Endothelial cell (in vitro differentiated cells): ENCODE measurements at regions not wholly inside any gene's neighbourhood (a gene's known extent, or its start where the extent isn't known, plus 50 kb on each side); places are given as distances from the start of the nearest gene placed in this dataset.

Experiments used
- DNase-seq: peaks from one replicate; pipeline ENCODE4 v3.0.0; 2021; ENCODE audit warnings: low spot score
- H3K27ac Mint-ChIP-seq: one replicate; pipeline ENCODE4 v1.8.0; 2021; ENCODE audit warnings: mixed read lengths, inconsistent platforms; ENCODE audit not compliant: unreplicated experiment
- H3K27me3 Mint-ChIP-seq: one replicate; pipeline ENCODE4 v1.8.0; 2021; ENCODE audit warnings: mild to moderate bottlenecking, moderate library complexity, mixed read lengths, inconsistent platforms; ENCODE audit not compliant: unreplicated experiment
- H3K36me3 Mint-ChIP-seq: one replicate; pipeline ENCODE4 v1.8.0; 2021; ENCODE audit warnings: mild to moderate bottlenecking, low read depth, mixed read lengths, inconsistent platforms; ENCODE audit not compliant: unreplicated experiment
- H3K4me1 Mint-ChIP-seq: one replicate; pipeline ENCODE4 v1.8.0; 2021; ENCODE audit warnings: mild to moderate bottlenecking, mixed read lengths, inconsistent platforms; ENCODE audit not compliant: unreplicated experiment
- H3K4me3 Mint-ChIP-seq: one replicate; pipeline ENCODE4 v1.8.0; 2021; ENCODE audit warnings: mild to moderate bottlenecking, mixed read lengths, inconsistent platforms; ENCODE audit not compliant: unreplicated experiment
- H3K9me3 Mint-ChIP-seq: one replicate; pipeline ENCODE4 v1.8.0; 2021; ENCODE audit warnings: mixed read lengths, inconsistent platforms; ENCODE audit not compliant: unreplicated experiment
- TF ChIP-seq, protein P1 (sequence below): fragments of 200-600 bp; sonication (generic); IDR thresholded peaks from one replicate; pipeline ENCODE4 v1.5.0; 2021; ENCODE audit warnings: antibody characterized with exemption; ENCODE audit not compliant: unreplicated experiment

DNA sequence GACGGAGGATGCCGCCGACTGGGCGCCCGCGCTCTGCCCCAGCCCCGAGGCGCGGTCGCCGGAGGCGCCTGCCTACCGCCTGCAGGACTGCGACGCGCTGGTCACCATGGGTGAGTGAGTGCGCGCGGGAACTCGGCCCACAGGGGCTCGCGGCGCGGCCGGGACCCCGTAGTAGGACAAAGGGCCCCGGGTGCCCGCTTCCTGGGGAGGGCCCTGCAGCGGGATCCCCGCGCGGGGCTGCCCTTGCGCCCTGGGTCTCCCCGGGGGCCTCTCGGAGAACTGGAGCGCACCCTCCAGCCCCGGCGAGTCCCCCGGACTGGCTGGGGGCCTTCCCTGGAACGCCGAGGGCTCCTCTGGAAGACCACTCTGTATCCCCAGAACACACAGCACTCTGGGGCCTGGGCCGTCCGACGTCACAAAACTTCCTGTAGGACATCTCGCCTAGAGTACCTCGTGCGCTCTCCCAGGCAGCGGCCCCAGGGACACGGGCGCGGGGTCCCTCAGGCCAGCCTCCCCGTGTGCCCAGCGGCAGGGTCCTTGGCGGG, 362.9 kb upstream of the AMELY start:
- DNase-seq = peak; percentile 9
- Mint-ChIP-seq H3K4me1 (peaks cover 27% of the 10 kb centered on the region), H3K27me3 (peaks cover 5% of the 10 kb centered on the region), H3K27ac (peak overlapping the region; percentile 91), H3K36me3 (peaks cover 8% of the 10 kb centered on the region), H3K9me3 (no peaks in the 10 kb centered on the region), H3K4me3 (peak overlapping the region; percentile 98)
- TF ChIP-seq, protein P1, sequence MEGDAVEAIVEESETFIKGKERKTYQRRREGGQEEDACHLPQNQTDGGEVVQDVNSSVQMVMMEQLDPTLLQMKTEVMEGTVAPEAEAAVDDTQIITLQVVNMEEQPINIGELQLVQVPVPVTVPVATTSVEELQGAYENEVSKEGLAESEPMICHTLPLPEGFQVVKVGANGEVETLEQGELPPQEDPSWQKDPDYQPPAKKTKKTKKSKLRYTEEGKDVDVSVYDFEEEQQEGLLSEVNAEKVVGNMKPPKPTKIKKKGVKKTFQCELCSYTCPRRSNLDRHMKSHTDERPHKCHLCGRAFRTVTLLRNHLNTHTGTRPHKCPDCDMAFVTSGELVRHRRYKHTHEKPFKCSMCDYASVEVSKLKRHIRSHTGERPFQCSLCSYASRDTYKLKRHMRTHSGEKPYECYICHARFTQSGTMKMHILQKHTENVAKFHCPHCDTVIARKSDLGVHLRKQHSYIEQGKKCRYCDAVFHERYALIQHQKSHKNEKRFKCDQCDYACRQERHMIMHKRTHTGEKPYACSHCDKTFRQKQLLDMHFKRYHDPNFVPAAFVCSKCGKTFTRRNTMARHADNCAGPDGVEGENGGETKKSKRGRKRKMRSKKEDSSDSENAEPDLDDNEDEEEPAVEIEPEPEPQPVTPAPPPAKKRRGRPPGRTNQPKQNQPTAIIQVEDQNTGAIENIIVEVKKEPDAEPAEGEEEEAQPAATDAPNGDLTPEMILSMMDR = no peak

DNA sequence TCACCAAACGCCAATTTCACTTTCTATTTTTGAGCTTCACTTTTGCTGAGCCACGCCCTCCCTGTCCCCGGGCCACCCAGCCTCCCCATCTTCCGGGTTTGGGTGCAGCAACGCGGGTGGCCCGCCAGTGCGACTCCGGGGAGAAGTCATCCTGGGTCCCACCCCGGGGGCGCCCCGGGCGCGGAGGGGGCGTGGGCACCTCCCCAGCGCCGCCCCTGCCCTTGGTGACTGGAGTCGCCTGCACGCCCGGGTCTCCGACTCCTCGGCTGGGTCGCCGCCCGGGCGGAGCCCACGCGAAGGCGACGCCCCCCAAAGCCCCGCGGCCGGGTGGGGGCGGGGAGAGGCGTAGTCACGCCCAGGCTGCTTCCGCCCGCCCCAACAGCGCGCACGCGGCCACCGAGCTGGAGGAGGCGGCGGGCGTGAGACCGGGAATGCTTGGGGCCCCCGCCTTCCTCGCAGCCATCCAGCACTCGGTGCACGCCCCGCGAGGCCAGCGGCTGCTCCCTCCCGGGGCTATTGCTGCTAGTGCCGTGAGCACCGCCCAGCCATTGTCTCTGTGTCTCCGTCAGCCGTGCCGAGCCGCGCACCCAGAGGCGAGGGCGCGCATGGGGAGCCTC, 362.1 kb upstream of the AMELY start:
- peak overlapping the region; percentile 77 for H3K27ac Mint-ChIP-seq
- H3K36me3 Mint-ChIP-seq = peaks cover 8% of the 10 kb centered on the region
- no peaks in the 10 kb centered on the region for H3K9me3 Mint-ChIP-seq
- peak; percentile 72 for DNase-seq
- H3K27me3 Mint-ChIP-seq = peaks cover 5% of the 10 kb centered on the region
- H3K4me3 Mint-ChIP-seq = peak overlapping the region; percentile 89
- TF ChIP-seq, protein P1 = no peak
- peaks cover 20% of the 10 kb centered on the region for H3K4me1 Mint-ChIP-seq

DNA sequence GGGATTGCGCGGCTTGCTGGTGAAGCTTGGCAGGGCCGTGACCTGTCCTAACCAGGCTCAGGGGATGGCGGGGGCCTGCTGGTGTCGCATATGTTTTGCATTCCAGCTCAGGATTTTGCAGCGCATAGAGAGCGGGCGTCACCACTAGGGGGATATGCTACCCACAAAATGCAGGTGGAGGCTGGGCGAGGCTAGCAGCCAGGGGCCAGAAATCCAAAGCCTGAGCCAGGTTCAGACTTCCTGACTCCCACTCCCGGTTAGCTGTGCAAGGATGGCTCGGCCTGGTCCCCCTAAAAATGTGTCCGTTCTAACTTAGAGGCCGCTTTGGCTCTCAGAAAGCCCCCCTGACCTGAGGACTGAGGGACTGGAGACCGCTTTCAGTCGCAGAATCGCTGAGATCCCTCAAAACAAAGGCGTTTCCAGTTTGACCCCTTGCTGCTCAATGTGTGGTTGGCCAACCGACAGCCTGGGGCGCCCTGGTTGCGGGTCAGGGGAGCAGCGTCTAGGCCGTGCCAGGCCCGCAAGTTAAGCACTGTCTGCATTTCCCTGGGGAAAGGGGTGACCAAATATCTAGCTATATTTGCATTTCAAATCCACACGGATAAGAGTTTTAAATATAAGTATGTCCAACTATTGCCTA, 361.1 kb upstream of the AMELY start:
- peaks cover 17% of the 10 kb centered on the region for H3K4me1 Mint-ChIP-seq
- peak; percentile 64 for DNase-seq
- TF ChIP-seq, protein P1 = peak; percentile 47
- H3K4me3 Mint-ChIP-seq = peak overlapping the region; percentile 89
- H3K27me3 Mint-ChIP-seq = peaks cover 5% of the 10 kb centered on the region
- peaks cover 8% of the 10 kb centered on the region for H3K36me3 Mint-ChIP-seq
- H3K9me3 Mint-ChIP-seq = no peaks in the 10 kb centered on the region
- H3K27ac Mint-ChIP-seq = no peak overlapping the region

DNA sequence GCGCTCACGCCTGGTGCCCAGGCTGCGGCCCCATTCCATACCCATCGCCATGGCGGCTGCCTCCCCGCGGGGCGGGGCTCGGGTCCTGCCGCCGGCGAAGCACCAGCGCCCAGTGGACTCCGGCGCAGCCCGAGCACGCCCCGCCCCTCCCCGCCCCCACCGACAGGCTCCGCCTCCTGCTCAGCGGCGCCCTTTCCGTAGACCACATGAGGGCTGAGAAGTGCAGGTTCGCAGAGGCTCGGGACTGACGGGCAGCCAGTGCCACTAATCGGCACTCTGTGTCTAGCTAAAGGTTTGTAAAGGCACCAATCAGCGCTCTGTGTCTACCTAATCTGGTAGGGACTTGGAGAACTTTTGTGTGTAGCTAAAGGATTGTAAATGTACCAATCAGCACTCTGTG, 352.2 kb upstream of the AMELY start:
- DNase-seq = no peak
- Mint-ChIP-seq H3K27me3 (no peaks in the 10 kb centered on the region), H3K4me3 (no peak overlapping the region), H3K9me3 (no peaks in the 10 kb centered on the region), H3K27ac (no peak overlapping the region), H3K36me3 (no peaks in the 10 kb centered on the region), H3K4me1 (no peaks in the 10 kb centered on the region)
- TF ChIP-seq, protein P1 = no peak

DNA sequence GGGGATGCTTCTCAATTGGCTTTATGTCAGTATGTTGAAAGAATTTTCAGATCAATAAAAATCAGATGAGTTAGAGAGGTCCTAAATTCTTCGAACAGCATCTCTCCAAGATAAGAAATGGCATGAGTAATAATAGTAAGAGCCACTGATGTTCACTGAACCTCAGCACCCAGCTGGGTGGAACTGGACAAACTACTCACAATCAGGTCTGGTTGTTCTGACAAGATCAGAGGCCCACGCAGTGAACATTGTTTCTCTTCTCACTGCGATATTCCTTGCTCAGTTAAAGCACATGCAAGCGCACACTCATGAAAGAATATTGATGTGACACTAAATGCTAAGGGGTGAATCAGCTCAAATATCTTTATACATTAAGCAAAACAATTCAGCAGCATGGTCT, 351.0 kb upstream of the AMELY start:
- no peaks in the 10 kb centered on the region for H3K36me3 Mint-ChIP-seq
- no peaks in the 10 kb centered on the region for H3K4me1 Mint-ChIP-seq
- H3K27ac Mint-ChIP-seq = no peak overlapping the region
- H3K27me3 Mint-ChIP-seq = no peaks in the 10 kb centered on the region
- H3K4me3 Mint-ChIP-seq = no peak overlapping the region
- H3K9me3 Mint-ChIP-seq = no peaks in the 10 kb centered on the region
- TF ChIP-seq, protein P1 = no peak
- no peak for DNase-seq
